GM21786 (cell line): ENCODE measurements at regions not wholly inside any gene's neighbourhood (a gene's known extent, or its start where the extent isn't known, plus 50 kb on each side); places are given as distances from the start of the nearest gene placed in this dataset.
"Not testable (repeated sequence)": the region's sequence is repeated elsewhere in the genome, so short reads cannot be mapped to it uniquely, and the experiment has no call there.

ENCODE experiments used
- ATAC-seq: cut with Tn5 transposase; IDR thresholded peaks from one replicate; pipeline ENCODE4 v1.9.1; 2021; ENCODE audit not compliant: unreplicated experiment

- ATAC-seq: no peak
Measured at GRCh38 chr14:71384007-71384845, 477.0 kb downstream of the PCNX1 start.

GRCh38 chr14:71387753-71388152 is 480.5 kb downstream of the PCNX1 start:
- ATAC-seq: no peak

- ATAC-seq: no peak
Measured at GRCh38 chr14:71388336-71388735, 481.1 kb downstream of the PCNX1 start.

- ATAC-seq: no peak
Measured at GRCh38 chr14:71388862-71389261, 481.6 kb downstream of the PCNX1 start.

GRCh38 chr14:71394386-71394785 is 487.1 kb downstream of the PCNX1 start:
- ATAC-seq: no peak

GRCh38 chr14:71395151-71395604 is 487.9 kb downstream of the PCNX1 start:
- no peak for ATAC-seq

GRCh38 chr14:71395636-71396035 is 488.4 kb downstream of the PCNX1 start:
- ATAC-seq: no peak

GRCh38 chr14:71396050-71396677 is 488.9 kb downstream of the PCNX1 start:
- ATAC-seq: no peak

GRCh38 chr14:71397371-71397770 is 490.1 kb downstream of the PCNX1 start:
- ATAC-seq: no peak

GRCh38 chr14:71398450-71398849 is 491.2 kb downstream of the PCNX1 start:
- no peak for ATAC-seq

GRCh38 chr14:71399057-71399487 is 491.8 kb downstream of the PCNX1 start:
- ATAC-seq: peak; percentile 65

GRCh38 chr14:71400871-71401321 is 493.6 kb downstream of the PCNX1 start:
- no peak for ATAC-seq

- not testable (repeated sequence) for ATAC-seq
Measured at GRCh38 chr14:71402415-71402814, 495.2 kb downstream of the PCNX1 start.

- peak; percentile 46 for ATAC-seq
Measured at GRCh38 chr14:71403656-71404055, 496.4 kb downstream of the PCNX1 start.

- no peak for ATAC-seq
Measured at GRCh38 chr14:71405676-71406075, 498.4 kb downstream of the PCNX1 start.

GRCh38 chr14:71408362-71409030 is 501.2 kb downstream of the PCNX1 start:
- ATAC-seq: no peak

- ATAC-seq: no peak
Measured at GRCh38 chr14:71410578-71411284, 503.5 kb downstream of the PCNX1 start.

GRCh38 chr14:71411285-71411595 is 504.0 kb downstream of the PCNX1 start:
- no peak for ATAC-seq

- no peak for ATAC-seq
Measured at GRCh38 chr14:71411738-71412137, 504.5 kb downstream of the PCNX1 start.

GRCh38 chr14:71414631-71415403 is 507.6 kb downstream of the PCNX1 start:
- no peak for ATAC-seq

- no peak for ATAC-seq
Measured at GRCh38 chr14:71415404-71415690, 508.1 kb downstream of the PCNX1 start.
